DOHH2 (cell line): ENCODE measurements at regions not wholly inside any gene's neighbourhood (a gene's known extent, or its start where the extent isn't known, plus 50 kb on each side); places are given as distances from the start of the nearest gene placed in this dataset.
"Not testable (repeated sequence)": the region's sequence is repeated elsewhere in the genome, so short reads cannot be mapped to it uniquely, and the experiment has no call there.

Source experiments
- CTCF ChIP-seq: fragments of 200-600 bp; sonication (generic); IDR thresholded peaks from one replicate; pipeline ENCODE4 v1.5.1; 2014; ENCODE audit warnings: antibody characterized with exemption, mild to moderate bottlenecking, low read depth, low read length; ENCODE audit not compliant: poor library complexity, severe bottlenecking
- EZH2phosphoT487 ChIP-seq: fragments of 200-600 bp; sonication (generic); IDR thresholded peaks from 2 replicates; pipeline ENCODE4 v1.6.1; 2017; ENCODE audit warnings: borderline replicate concordance, mild to moderate bottlenecking, antibody characterized with exemption, low read length, moderate library complexity, mixed read lengths

DNA sequence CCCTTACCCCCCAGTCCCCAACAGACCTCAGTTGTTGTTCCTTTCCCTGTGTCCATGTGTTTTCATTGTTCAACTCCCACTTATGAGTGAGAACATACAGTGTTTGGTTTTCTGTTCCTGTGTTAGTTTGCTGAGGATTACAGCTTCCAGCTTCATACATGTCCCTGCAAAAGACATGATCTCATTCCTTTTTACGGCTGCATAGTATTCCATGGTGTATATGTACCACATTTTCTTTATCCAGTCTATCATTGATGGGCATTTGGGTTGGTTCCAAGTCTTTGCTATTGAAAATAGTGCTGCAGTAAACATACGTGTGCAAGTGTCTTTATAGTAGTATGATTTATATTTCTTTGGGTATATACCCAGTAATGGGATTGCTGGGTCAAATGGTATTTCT lies 87.8 kb upstream of the TANK start:
- not testable (repeated sequence) for TF ChIP-seq CTCF, EZH2phosphoT487
